22Rv1 (cell line): ENCODE measurements at regions not wholly inside any gene's neighbourhood (a gene's known extent, or its start where the extent isn't known, plus 50 kb on each side); places are given as distances from the start of the nearest gene placed in this dataset.
"Not testable (repeated sequence)": the region's sequence is repeated elsewhere in the genome, so short reads cannot be mapped to it uniquely, and the experiment has no call there.

Experiments
- H3K27ac ChIP-seq: fragments of 450-650 bp; 2 replicates; pipeline ENCODE4 v1.5.1; 2017
- ZFX ChIP-seq: fragments of 450-650 bp; IDR thresholded peaks from 2 replicates; pipeline ENCODE4 v1.6.1; 2017; ENCODE audit warnings: antibody characterized with exemption, borderline replicate concordance
- TF ChIP-seq, protein P1 (sequence below): fragments of 450-650 bp; IDR thresholded peaks from 2 replicates; pipeline ENCODE4 v1.5.1; 2017; ENCODE audit warnings: mild to moderate bottlenecking

DNA sequence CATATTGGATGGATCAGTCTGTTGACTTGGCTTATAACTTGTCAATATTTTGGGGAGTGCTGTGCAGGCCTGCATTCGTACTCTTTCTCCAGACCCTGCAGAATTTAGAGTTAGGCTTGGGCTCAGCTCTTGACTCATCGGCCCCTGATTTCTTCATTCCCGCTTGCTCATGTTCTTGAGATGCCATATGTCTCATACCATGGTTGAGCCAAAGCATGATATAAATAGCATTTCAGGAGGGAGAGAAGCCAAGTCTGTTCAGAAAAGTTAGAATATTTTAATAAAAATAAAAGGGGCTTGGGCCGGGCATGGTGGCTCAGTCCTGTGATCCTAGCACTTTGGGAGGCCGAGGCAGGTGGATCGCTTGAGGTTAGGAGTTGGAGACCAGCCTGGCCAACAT lies 898.1 kb downstream of the TYW1 start:
- TF ChIP-seq, protein P1, sequence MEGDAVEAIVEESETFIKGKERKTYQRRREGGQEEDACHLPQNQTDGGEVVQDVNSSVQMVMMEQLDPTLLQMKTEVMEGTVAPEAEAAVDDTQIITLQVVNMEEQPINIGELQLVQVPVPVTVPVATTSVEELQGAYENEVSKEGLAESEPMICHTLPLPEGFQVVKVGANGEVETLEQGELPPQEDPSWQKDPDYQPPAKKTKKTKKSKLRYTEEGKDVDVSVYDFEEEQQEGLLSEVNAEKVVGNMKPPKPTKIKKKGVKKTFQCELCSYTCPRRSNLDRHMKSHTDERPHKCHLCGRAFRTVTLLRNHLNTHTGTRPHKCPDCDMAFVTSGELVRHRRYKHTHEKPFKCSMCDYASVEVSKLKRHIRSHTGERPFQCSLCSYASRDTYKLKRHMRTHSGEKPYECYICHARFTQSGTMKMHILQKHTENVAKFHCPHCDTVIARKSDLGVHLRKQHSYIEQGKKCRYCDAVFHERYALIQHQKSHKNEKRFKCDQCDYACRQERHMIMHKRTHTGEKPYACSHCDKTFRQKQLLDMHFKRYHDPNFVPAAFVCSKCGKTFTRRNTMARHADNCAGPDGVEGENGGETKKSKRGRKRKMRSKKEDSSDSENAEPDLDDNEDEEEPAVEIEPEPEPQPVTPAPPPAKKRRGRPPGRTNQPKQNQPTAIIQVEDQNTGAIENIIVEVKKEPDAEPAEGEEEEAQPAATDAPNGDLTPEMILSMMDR: no peak
- no peak for TF ChIP-seq ZFX
- H3K27ac ChIP-seq: no peak overlapping the region

DNA sequence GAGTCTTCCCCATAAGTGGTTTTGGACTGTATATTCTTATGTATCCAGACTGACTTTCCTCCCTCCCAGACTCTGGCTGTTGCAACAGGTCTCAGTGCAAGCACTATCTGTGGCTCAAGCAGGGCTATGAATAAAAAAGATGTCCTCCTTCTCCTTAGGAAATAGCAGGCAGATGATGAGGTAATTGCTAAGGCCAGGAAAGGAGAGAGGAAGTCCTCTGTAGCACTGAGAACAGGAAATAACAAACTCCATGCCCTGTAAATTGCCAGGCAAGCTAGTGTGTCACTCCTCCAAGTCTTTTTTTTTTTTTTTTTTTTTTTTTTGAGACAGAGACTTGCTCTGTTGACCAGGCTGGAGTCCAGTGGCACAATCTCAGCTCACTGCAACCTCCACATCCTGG lies 900.1 kb downstream of the TYW1 start:
- H3K27ac ChIP-seq: no peak overlapping the region
- no peak for TF ChIP-seq ZFX
- TF ChIP-seq, protein P1: no peak

DNA sequence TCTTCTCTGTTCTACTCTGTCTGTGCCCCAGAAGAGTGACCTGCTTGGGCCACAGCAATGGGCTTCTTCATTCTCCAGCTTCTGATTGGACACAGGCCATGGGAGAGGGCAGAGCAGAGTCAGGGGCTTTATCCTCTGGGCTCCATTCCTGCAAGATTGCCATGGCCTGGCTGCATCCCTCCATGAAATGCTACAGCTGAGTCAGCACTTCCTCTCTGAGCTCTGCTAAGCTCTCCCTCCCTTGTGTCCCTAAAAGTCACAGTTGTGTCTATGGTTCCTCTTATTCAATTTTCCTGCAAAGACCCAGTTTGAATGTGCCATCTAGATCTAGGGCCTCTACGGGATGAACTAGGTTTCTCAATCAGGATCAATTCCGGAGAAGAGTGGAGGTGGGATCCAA lies 903.8 kb downstream of the TYW1 start:
- no peak overlapping the region for H3K27ac ChIP-seq
- TF ChIP-seq, protein P1: no peak
- TF ChIP-seq ZFX: no peak

DNA sequence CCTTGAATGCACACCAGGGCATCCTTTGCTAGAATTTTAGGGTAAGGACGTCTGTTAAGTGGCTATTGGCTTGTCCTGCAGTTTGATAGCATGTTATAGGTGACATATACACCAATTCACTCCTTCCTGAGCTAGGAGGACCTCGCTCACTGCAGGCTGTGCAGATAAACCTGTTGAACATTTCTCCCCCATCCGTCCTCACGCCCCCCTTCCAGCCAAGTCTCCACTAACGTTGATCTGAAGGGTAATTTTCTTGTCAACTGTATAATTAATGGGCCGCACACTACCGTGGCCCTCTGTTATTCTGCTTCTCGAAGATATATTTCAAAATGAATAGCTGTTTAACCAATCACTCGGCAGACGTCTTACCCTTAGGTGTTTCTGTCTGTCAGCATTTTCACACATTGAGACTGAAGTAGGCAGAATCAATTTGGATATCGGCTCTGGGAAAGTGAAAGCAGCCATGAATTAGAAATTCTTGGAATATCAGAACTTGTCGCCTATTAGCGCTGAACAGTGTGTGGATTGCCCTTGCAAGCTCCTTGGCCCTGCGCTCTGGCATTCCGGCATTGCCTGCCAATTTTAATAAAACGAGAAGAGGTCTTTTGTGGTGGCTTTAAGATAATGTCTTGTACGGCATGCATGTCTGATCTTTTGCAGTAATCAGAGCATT lies 905.3 kb downstream of the TYW1 start:
- TF ChIP-seq, protein P1: no peak
- TF ChIP-seq ZFX: no peak

DNA sequence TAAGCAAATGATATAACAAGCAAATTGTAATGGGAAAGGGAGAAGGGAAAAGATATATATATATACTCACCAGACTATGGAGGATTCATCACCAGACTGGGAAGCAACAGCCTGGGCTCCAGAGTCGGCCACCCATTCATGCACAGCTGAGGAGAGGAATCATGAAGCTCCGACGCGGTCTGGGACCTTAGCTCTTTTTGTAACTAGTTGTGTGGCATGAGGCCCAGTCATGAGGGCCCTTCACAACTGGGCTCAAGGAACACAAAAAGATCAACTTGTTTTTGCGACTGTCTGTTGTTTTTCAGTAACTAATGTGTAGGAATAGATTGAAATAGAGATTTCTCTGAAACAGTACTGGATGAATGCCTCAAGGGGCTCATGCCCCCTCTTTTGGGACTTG lies 911.2 kb downstream of the TYW1 start:
- TF ChIP-seq, protein P1: no peak
- no peak for TF ChIP-seq ZFX

More for the DNA sequence above, 905.3 kb downstream of the TYW1 start:
- H3K27ac ChIP-seq: no peak overlapping the region

DNA sequence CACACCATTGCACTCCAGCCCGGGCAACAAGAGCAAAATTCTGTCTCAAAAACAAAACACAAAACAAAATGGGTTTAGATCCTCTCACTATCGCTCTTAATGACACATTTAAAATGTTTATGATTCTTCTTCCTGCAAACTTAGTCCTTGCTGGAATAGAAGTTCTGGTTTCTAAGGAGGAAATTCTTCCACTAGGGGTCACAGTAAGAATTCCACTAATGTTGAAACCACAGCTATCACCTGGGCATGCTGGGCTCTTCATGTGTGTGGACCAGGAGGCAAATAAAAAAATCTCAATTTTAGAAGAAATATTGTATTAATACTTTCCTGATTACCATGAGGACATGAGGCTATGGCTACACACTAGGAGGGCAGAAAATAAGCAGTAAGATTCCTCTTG lies 915.8 kb downstream of the TYW1 start:
- no peak overlapping the region for H3K27ac ChIP-seq
- TF ChIP-seq ZFX: no peak

More for the DNA sequence above, 911.2 kb downstream of the TYW1 start:
- H3K27ac ChIP-seq: no peak overlapping the region

DNA sequence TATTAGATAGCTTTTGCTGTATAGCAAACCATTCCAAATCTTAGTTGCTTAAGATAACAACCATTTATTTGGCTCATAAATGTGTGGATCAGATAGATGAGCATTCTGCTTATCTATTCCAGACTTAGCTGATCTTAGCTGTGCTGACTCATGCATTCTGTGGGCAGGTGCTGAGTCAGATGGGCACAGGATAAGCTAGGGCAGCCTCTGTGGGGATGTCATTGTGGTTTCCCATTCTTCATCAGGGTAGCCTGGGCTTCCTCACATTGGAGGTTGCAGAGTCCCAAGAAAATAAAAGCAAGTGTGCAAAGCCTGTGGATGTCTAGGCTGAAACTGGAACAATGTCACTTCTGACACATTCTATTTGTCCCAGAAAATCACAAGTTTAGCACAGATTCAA lies 917.0 kb downstream of the TYW1 start:
- TF ChIP-seq ZFX: no peak
- TF ChIP-seq, protein P1: no peak

DNA sequence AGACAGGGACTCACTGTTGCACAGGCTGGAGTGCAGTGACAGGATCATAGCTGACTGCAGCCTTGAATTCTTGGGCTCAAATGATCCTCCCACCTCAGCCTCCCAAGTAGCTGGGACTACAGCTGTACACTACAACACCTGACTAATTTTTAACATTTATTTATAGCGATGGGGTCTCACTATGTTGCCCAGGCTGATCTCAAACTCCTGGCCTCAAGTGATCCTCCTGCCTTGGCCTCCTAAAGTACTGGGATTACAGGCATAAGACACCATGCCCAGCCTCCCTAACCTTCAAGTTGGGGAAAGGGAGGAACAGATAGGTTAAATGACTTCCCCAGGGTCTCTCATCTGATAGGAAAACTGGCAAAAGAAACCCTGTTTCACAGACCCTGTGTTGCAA lies 919.5 kb downstream of the TYW1 start:
- H3K27ac ChIP-seq: not testable (repeated sequence)

More for the DNA sequence above, 917.0 kb downstream of the TYW1 start:
- no peak overlapping the region for H3K27ac ChIP-seq
